Karpas-422 (cell line): ENCODE measurements at regions not wholly inside any gene's neighbourhood (a gene's known extent, or its start where the extent isn't known, plus 50 kb on each side); places are given as distances from the start of the nearest gene placed in this dataset.

Experiments
- DNase-seq: peaks from one replicate; pipeline ENCODE4 v3.0.0-alpha.2; 2015
- H2AFZ ChIP-seq: fragments of 200-600 bp; sonication (generic); 2 replicates; pipeline ENCODE4 v1.6.1; 2014; ENCODE audit warnings: antibody characterized with exemption, low read length, mixed read lengths
- H3K27ac ChIP-seq: fragments of 200-600 bp; sonication (generic); 2 replicates; pipeline ENCODE4 v1.5.1; 2014; ENCODE audit warnings: mild to moderate bottlenecking, low read length, moderate library complexity
- H3K27me3 ChIP-seq: fragments of 200-600 bp; sonication (generic); 2 replicates; pipeline ENCODE4 v1.6.1; 2014; ENCODE audit warnings: low read length, mixed read lengths
- H3K36me3 ChIP-seq: fragments of 200-600 bp; sonication (generic); 2 replicates; pipeline ENCODE4 v1.6.1; 2014; ENCODE audit warnings: low read length, mixed read lengths; ENCODE audit not compliant: insufficient read depth
- H3K4me1 ChIP-seq: fragments of 200-600 bp; sonication (generic); 2 replicates; pipeline ENCODE4 v1.6.1; 2014; ENCODE audit warnings: mild to moderate bottlenecking, low read length, mixed read lengths
- H3K4me2 ChIP-seq: fragments of 200-600 bp; sonication (generic); 2 replicates; pipeline ENCODE4 v1.6.1; 2014; ENCODE audit warnings: low read length, low read depth, mild to moderate bottlenecking; ENCODE audit not compliant: poor library complexity, severe bottlenecking
- H3K4me3 ChIP-seq: fragments of 200-600 bp; sonication (generic); 2 replicates; pipeline ENCODE4 v1.5.1; 2014; ENCODE audit warnings: mild to moderate bottlenecking, antibody characterized with exemption, low read length, mixed read lengths
- H3K79me2 ChIP-seq: fragments of 200-600 bp; sonication (generic); 2 replicates; pipeline ENCODE4 v1.6.1; 2014; ENCODE audit warnings: mild to moderate bottlenecking, low read length, mixed read lengths
- H3K9ac ChIP-seq: fragments of 200-600 bp; sonication (generic); 2 replicates; pipeline ENCODE4 v1.6.0; 2014; ENCODE audit warnings: low read length
- H3K9me2 ChIP-seq: fragments of 200-600 bp; sonication (generic), shearing (Covaris generic); replicated peaks from 2 replicates; pipeline ENCODE4 v1.6.0; 2014; ENCODE audit warnings: mild to moderate bottlenecking, low read length, moderate library complexity; ENCODE audit not compliant: insufficient read depth
- H3K9me3 ChIP-seq: fragments of 300-700, 200-600 bp; sonication (generic); 2 replicates; pipeline ENCODE4 v1.6.1; 2014; ENCODE audit warnings: low read length, mixed read lengths
- H4K20me1 ChIP-seq: fragments of 200-600 bp; sonication (generic); 2 replicates; pipeline ENCODE4 v1.6.1; 2014; ENCODE audit warnings: mild to moderate bottlenecking, antibody characterized with exemption, low read length, low read depth; ENCODE audit not compliant: insufficient read depth

GRCh38 chr13:78827471-78827870 lies 168.5 kb upstream of the OBI1 start:
- DNase-seq = peak; percentile 50
- Histone ChIP-seq H3K36me3 (no peaks in the 10 kb centered on the region), H3K9ac (no peak overlapping the region), H4K20me1 (no peaks in the 10 kb centered on the region), H3K79me2 (no peaks in the 10 kb centered on the region), H3K27me3 (no peaks in the 10 kb centered on the region), H2AFZ (no peak overlapping the region), H3K9me2 (no peaks in the 10 kb centered on the region), H3K4me3 (no peak overlapping the region), H3K27ac (no peak overlapping the region), H3K4me1 (no peaks in the 10 kb centered on the region), H3K9me3 (no peaks in the 10 kb centered on the region), H3K4me2 (no peak overlapping the region)

- H3K4me2 ChIP-seq = no peak overlapping the region
- no peak overlapping the region for H3K9ac ChIP-seq
- H3K9me2 ChIP-seq = no peaks in the 10 kb centered on the region
- DNase-seq = no peak
- H3K79me2 ChIP-seq = no peaks in the 10 kb centered on the region
- H3K4me1 ChIP-seq = no peaks in the 10 kb centered on the region
- H3K4me3 ChIP-seq = no peak overlapping the region
- H3K27me3 ChIP-seq = no peaks in the 10 kb centered on the region
- no peaks in the 10 kb centered on the region for H3K9me3 ChIP-seq
- no peak overlapping the region for H3K27ac ChIP-seq
- no peaks in the 10 kb centered on the region for H3K36me3 ChIP-seq
- H4K20me1 ChIP-seq = no peaks in the 10 kb centered on the region
- H2AFZ ChIP-seq = no peak overlapping the region
Measured at GRCh38 chr13:78826936-78827335, 168.0 kb upstream of the OBI1 start.

GRCh38 chr13:78826312-78826711 lies 167.4 kb upstream of the OBI1 start:
- Histone ChIP-seq H3K4me3 (no peak overlapping the region), H3K27ac (no peak overlapping the region), H3K79me2 (no peaks in the 10 kb centered on the region), H2AFZ (no peak overlapping the region), H3K36me3 (no peaks in the 10 kb centered on the region), H3K9me2 (no peaks in the 10 kb centered on the region), H3K27me3 (no peaks in the 10 kb centered on the region), H3K9ac (no peak overlapping the region), H3K4me2 (no peak overlapping the region), H3K4me1 (no peaks in the 10 kb centered on the region), H4K20me1 (no peaks in the 10 kb centered on the region), H3K9me3 (no peaks in the 10 kb centered on the region)
- no peak for DNase-seq

- Histone ChIP-seq H3K4me1 (no peaks in the 10 kb centered on the region), H4K20me1 (no peaks in the 10 kb centered on the region), H3K4me2 (no peak overlapping the region), H3K9me2 (no peaks in the 10 kb centered on the region), H3K79me2 (no peaks in the 10 kb centered on the region), H3K4me3 (no peak overlapping the region), H2AFZ (no peak overlapping the region), H3K27ac (no peak overlapping the region), H3K36me3 (no peaks in the 10 kb centered on the region), H3K9ac (no peak overlapping the region), H3K27me3 (no peaks in the 10 kb centered on the region), H3K9me3 (no peaks in the 10 kb centered on the region)
- DNase-seq = no peak
Measured at GRCh38 chr13:78820541-78820940, 161.6 kb upstream of the OBI1 start.

- no peaks in the 10 kb centered on the region for H3K36me3 ChIP-seq
- H3K9ac ChIP-seq = no peak overlapping the region
- no peak overlapping the region for H2AFZ ChIP-seq
- H3K9me3 ChIP-seq = no peaks in the 10 kb centered on the region
- H3K79me2 ChIP-seq = no peaks in the 10 kb centered on the region
- no peak overlapping the region for H3K4me3 ChIP-seq
- H3K4me1 ChIP-seq = no peaks in the 10 kb centered on the region
- H3K27ac ChIP-seq = no peak overlapping the region
- no peak overlapping the region for H3K4me2 ChIP-seq
- no peaks in the 10 kb centered on the region for H3K27me3 ChIP-seq
- no peak for DNase-seq
- H4K20me1 ChIP-seq = no peaks in the 10 kb centered on the region
- no peaks in the 10 kb centered on the region for H3K9me2 ChIP-seq
Measured at GRCh38 chr13:78816592-78816991, 157.6 kb upstream of the OBI1 start.

- Histone ChIP-seq H3K4me3 (no peak overlapping the region), H3K27me3 (no peaks in the 10 kb centered on the region), H3K79me2 (no peaks in the 10 kb centered on the region), H3K4me2 (no peak overlapping the region), H3K9me2 (no peaks in the 10 kb centered on the region), H3K36me3 (no peaks in the 10 kb centered on the region), H2AFZ (no peak overlapping the region), H3K9me3 (no peaks in the 10 kb centered on the region), H4K20me1 (no peaks in the 10 kb centered on the region), H3K27ac (no peak overlapping the region), H3K4me1 (no peaks in the 10 kb centered on the region), H3K9ac (no peak overlapping the region)
- DNase-seq = no peak
Measured at GRCh38 chr13:78816154-78816553, 157.2 kb upstream of the OBI1 start.

- DNase-seq = peak; percentile 43
- no peaks in the 10 kb centered on the region for H3K9me2 ChIP-seq
- H3K4me2 ChIP-seq = no peak overlapping the region
- H3K4me3 ChIP-seq = no peak overlapping the region
- no peak overlapping the region for H3K9ac ChIP-seq
- H3K79me2 ChIP-seq = no peaks in the 10 kb centered on the region
- H3K36me3 ChIP-seq = no peaks in the 10 kb centered on the region
- H4K20me1 ChIP-seq = no peaks in the 10 kb centered on the region
- no peaks in the 10 kb centered on the region for H3K4me1 ChIP-seq
- no peaks in the 10 kb centered on the region for H3K27me3 ChIP-seq
- H3K9me3 ChIP-seq = no peaks in the 10 kb centered on the region
- no peak overlapping the region for H2AFZ ChIP-seq
- no peak overlapping the region for H3K27ac ChIP-seq
Measured at GRCh38 chr13:78806457-78806856, 147.5 kb upstream of the OBI1 start.

GRCh38 chr13:78802912-78803311 lies 144.0 kb upstream of the OBI1 start:
- H3K27ac ChIP-seq = no peak overlapping the region
- no peak overlapping the region for H2AFZ ChIP-seq
- H3K4me2 ChIP-seq = no peak overlapping the region
- H3K36me3 ChIP-seq = no peaks in the 10 kb centered on the region
- no peaks in the 10 kb centered on the region for H3K79me2 ChIP-seq
- H4K20me1 ChIP-seq = no peaks in the 10 kb centered on the region
- no peaks in the 10 kb centered on the region; the same call in 1 of the 2 replicates for H3K9me2 ChIP-seq
- no peak overlapping the region for H3K4me3 ChIP-seq
- no peak overlapping the region for H3K9ac ChIP-seq
- no peaks in the 10 kb centered on the region for H3K4me1 ChIP-seq
- H3K27me3 ChIP-seq = no peaks in the 10 kb centered on the region
- no peaks in the 10 kb centered on the region for H3K9me3 ChIP-seq
- no peak for DNase-seq

- H3K4me3 ChIP-seq = no peak overlapping the region
- no peak for DNase-seq
Measured at GRCh38 chr13:78787190-78787589, 128.2 kb upstream of the OBI1 start.

More at GRCh38 chr13:78787190-78787589, 128.2 kb upstream of the OBI1 start:
- Histone ChIP-seq H3K4me2 (no peak overlapping the region), H3K36me3 (no peaks in the 10 kb centered on the region), H3K9ac (no peak overlapping the region), H4K20me1 (no peaks in the 10 kb centered on the region), H3K9me3 (no peaks in the 10 kb centered on the region), H3K27me3 (no peaks in the 10 kb centered on the region), H3K4me1 (no peaks in the 10 kb centered on the region), H2AFZ (no peak overlapping the region), H3K27ac (no peak overlapping the region), H3K9me2 (no peaks in the 10 kb centered on the region), H3K79me2 (no peaks in the 10 kb centered on the region)
